Effector memory CD8-positive, alpha-beta T cell (primary cell): ENCODE measurements at regions not wholly inside any gene's neighbourhood (a gene's known extent, or its start where the extent isn't known, plus 50 kb on each side); places are given as distances from the start of the nearest gene placed in this dataset.
"Not testable (repeated sequence)": the region's sequence is repeated elsewhere in the genome, so short reads cannot be mapped to it uniquely, and the experiment has no call there.

ENCODE experiments used
- ATAC-seq: fragments of 150-1000 bp; cut with Tn5 transposase; replicated peaks from 2 replicates; pipeline ENCODE4 v1.10.0; 2021; ENCODE audit warnings: mild to moderate bottlenecking, moderate library complexity
- DNase-seq, 3 experiments: peaks; one replicate each; pipeline ENCODE4 v3.0.0; 2021
- H3K27ac Mint-ChIP-seq, 2 donors: one replicate each; pipeline ENCODE4 v1.8.0; 2022; ENCODE audit warnings: mild to moderate bottlenecking in 2 of 2, mixed read lengths in 2 of 2, moderate library complexity in 2 of 2
- H3K27me3 Mint-ChIP-seq, 2 donors: one replicate each; pipeline ENCODE4 v1.8.0; 2022; ENCODE audit warnings: mixed read lengths in 2 of 2
- H3K36me3 Mint-ChIP-seq: one replicate; pipeline ENCODE4 v1.8.0; 2022; ENCODE audit warnings: mild to moderate bottlenecking, moderate library complexity, mixed read lengths; ENCODE audit not compliant: insufficient read depth
- H3K4me1 Mint-ChIP-seq, 2 donors: one replicate each; pipeline ENCODE4 v1.8.0; 2022; ENCODE audit warnings: low read depth in 2 of 2, mixed read lengths in 2 of 2
- H3K4me3 Mint-ChIP-seq, 2 donors: one replicate each; pipeline ENCODE4 v1.8.0; 2022; ENCODE audit warnings: mild to moderate bottlenecking in 2 of 2, mixed read lengths in 2 of 2, moderate library complexity in 2 of 2
- H3K9me3 Mint-ChIP-seq, 2 donors: one replicate each; pipeline ENCODE4 v1.8.0; 2022; ENCODE audit warnings: mixed read lengths in 2 of 2

GRCh38 chr12:47493801-47494200 is 212.0 kb downstream of the RPAP3 start:
- Mint-ChIP-seq H3K9me3 (peaks cover 0 to 7% of the 10 kb centered on the region in 2 donors), H3K4me3 (no peak overlapping the region), H3K4me1 (no peaks in the 10 kb centered on the region), H3K27me3 (peaks cover 56 to 65% of the 10 kb centered on the region in 2 donors), H3K27ac (no peak overlapping the region), H3K36me3 (no peaks in the 10 kb centered on the region)
- ATAC-seq, result no peak
- no peak for DNase-seq

- Mint-ChIP-seq H3K9me3 (no peaks in the 10 kb centered on the region), H3K4me3 (no peak overlapping the region), H3K4me1 (no peaks in the 10 kb centered on the region), H3K27me3 (peaks cover 57 to 58% of the 10 kb centered on the region in 2 donors), H3K36me3 (no peaks in the 10 kb centered on the region), H3K27ac (no peak overlapping the region)
- DNase-seq (no peak), ATAC-seq (no peak)
These were observed 214.1 kb downstream of the RPAP3 start for GRCh38 chr12:47491516-47492305.

GRCh38 chr12:47488888-47489287 is 216.9 kb downstream of the RPAP3 start:
- ATAC-seq (no peak), DNase-seq (no peak)
- Mint-ChIP-seq H3K27ac (no peak overlapping the region), H3K27me3 (peaks cover 59 to 65% of the 10 kb centered on the region in 2 donors), H3K9me3 (no peaks in the 10 kb centered on the region), H3K4me3 (no peak overlapping the region), H3K4me1 (no peaks in the 10 kb centered on the region), H3K36me3 (no peaks in the 10 kb centered on the region)

GRCh38 chr12:47481041-47481440 is 224.8 kb downstream of the RPAP3 start:
- ATAC-seq, result no peak
- Mint-ChIP-seq H3K4me3 (no peak overlapping the region), H3K4me1 (no peaks in the 10 kb centered on the region), H3K27me3 (peaks cover 47 to 49% of the 10 kb centered on the region in 2 donors), H3K27ac (no peak overlapping the region), H3K36me3 (no peaks in the 10 kb centered on the region), H3K9me3 (peaks cover 1 to 13% of the 10 kb centered on the region in 2 donors)
- DNase-seq, result no peak

GRCh38 chr12:47478426-47478825 is 227.4 kb downstream of the RPAP3 start:
- Mint-ChIP-seq H3K27ac (no peak overlapping the region), H3K4me3 (no peak overlapping the region), H3K27me3 (peaks cover 36 to 42% of the 10 kb centered on the region in 2 donors), H3K4me1 (no peaks in the 10 kb centered on the region), H3K36me3 (no peaks in the 10 kb centered on the region), H3K9me3 (peaks cover 6 to 24% of the 10 kb centered on the region in 2 donors)
- no peak for DNase-seq
- no peak for ATAC-seq

GRCh38 chr12:47473091-47473490 is 232.7 kb downstream of the RPAP3 start:
- no peak for DNase-seq
- no peak overlapping the region for H3K4me3 Mint-ChIP-seq
- peaks cover 33 to 34% of the 10 kb centered on the region in 2 donors for H3K27me3 Mint-ChIP-seq
- ATAC-seq, result no peak
- H3K4me1 Mint-ChIP-seq, result no peaks in the 10 kb centered on the region
- no peaks in the 10 kb centered on the region for H3K36me3 Mint-ChIP-seq
- H3K9me3 Mint-ChIP-seq, result peaks cover 6 to 24% of the 10 kb centered on the region in 2 donors
- H3K27ac Mint-ChIP-seq, result no peak overlapping the region

- H3K9me3 Mint-ChIP-seq, H3K36me3 Mint-ChIP-seq, H3K27ac Mint-ChIP-seq, ATAC-seq, DNase-seq, H3K4me3 Mint-ChIP-seq, H3K4me1 Mint-ChIP-seq: not testable (repeated sequence)
- H3K27me3 Mint-ChIP-seq, result peaks cover 29 to 38% of the 10 kb centered on the region in 2 donors
These were observed 235.5 kb downstream of the RPAP3 start for GRCh38 chr12:47470349-47470748.

- ATAC-seq, DNase-seq, H3K9me3 Mint-ChIP-seq, H3K27ac Mint-ChIP-seq, H3K4me1 Mint-ChIP-seq, H3K36me3 Mint-ChIP-seq, H3K4me3 Mint-ChIP-seq: not testable (repeated sequence)
- peaks cover 32 to 51% of the 10 kb centered on the region in 2 donors for H3K27me3 Mint-ChIP-seq
These were observed 241.9 kb downstream of the RPAP3 start for GRCh38 chr12:47463918-47464317.

- Mint-ChIP-seq H3K27me3 (peaks cover 50 to 54% of the 10 kb centered on the region in 2 donors), H3K36me3 (no peaks in the 10 kb centered on the region), H3K4me1 (no peaks in the 10 kb centered on the region), H3K9me3 (peaks cover 0 to 3% of the 10 kb centered on the region in 2 donors), H3K4me3 (no peak overlapping the region), H3K27ac (no peak overlapping the region)
- ATAC-seq, result no peak
- DNase-seq, result no peak
These were observed 247.6 kb downstream of the RPAP3 start for GRCh38 chr12:47458279-47458678.

GRCh38 chr12:47449797-47450196 is 256.0 kb downstream of the RPAP3 start:
- no peak for ATAC-seq
- Mint-ChIP-seq H3K9me3 (peaks cover 0 to 1% of the 10 kb centered on the region in 2 donors), H3K4me1 (no peaks in the 10 kb centered on the region), H3K36me3 (no peaks in the 10 kb centered on the region), H3K27me3 (peaks cover 35 to 48% of the 10 kb centered on the region in 2 donors), H3K27ac (no peak overlapping the region), H3K4me3 (no peak overlapping the region)
- no peak for DNase-seq

GRCh38 chr12:47442310-47442709 is 263.5 kb downstream of the RPAP3 start:
- Mint-ChIP-seq H3K9me3 (peaks cover 7 to 33% of the 10 kb centered on the region in 2 donors), H3K27me3 (peaks cover 4 to 8% of the 10 kb centered on the region in 2 donors), H3K36me3 (no peaks in the 10 kb centered on the region), H3K27ac (no peak overlapping the region), H3K4me1 (no peaks in the 10 kb centered on the region), H3K4me3 (no peak overlapping the region)
- no peak for ATAC-seq
- DNase-seq, result no peak

- Mint-ChIP-seq H3K36me3 (no peaks in the 10 kb centered on the region), H3K4me3 (no peak overlapping the region), H3K27me3 (peaks cover 0 to 7% of the 10 kb centered on the region in 2 donors), H3K27ac (no peak overlapping the region), H3K4me1 (no peaks in the 10 kb centered on the region), H3K9me3 (peaks cover 7 to 33% of the 10 kb centered on the region in 2 donors)
- DNase-seq (no peak), ATAC-seq (no peak)
These were observed 264.3 kb downstream of the RPAP3 start for GRCh38 chr12:47441490-47441889.

GRCh38 chr12:47438175-47438574 is 267.7 kb downstream of the RPAP3 start:
- H3K4me1 Mint-ChIP-seq, result no peaks in the 10 kb centered on the region
- ATAC-seq (no peak), DNase-seq (no peak)
- no peaks in the 10 kb centered on the region for H3K36me3 Mint-ChIP-seq
- H3K4me3 Mint-ChIP-seq, result no peak overlapping the region
- H3K9me3 Mint-ChIP-seq, result peaks cover 6 to 21% of the 10 kb centered on the region in 2 donors
- H3K27me3 Mint-ChIP-seq, result peaks cover 0 to 33% of the 10 kb centered on the region in 2 donors
- H3K27ac Mint-ChIP-seq, result no peak overlapping the region

GRCh38 chr12:47437570-47437969 is 268.3 kb downstream of the RPAP3 start:
- H3K4me1 Mint-ChIP-seq, result no peaks in the 10 kb centered on the region

More at GRCh38 chr12:47437570-47437969, 268.3 kb downstream of the RPAP3 start:
- no peak overlapping the region for H3K27ac Mint-ChIP-seq
- H3K36me3 Mint-ChIP-seq, result peaks cover 3% of the 10 kb centered on the region
- peaks cover 0 to 15% of the 10 kb centered on the region in 2 donors for H3K9me3 Mint-ChIP-seq
- H3K4me3 Mint-ChIP-seq, result no peak overlapping the region
- H3K27me3 Mint-ChIP-seq, result peaks cover 0 to 33% of the 10 kb centered on the region in 2 donors
- no peak for ATAC-seq
- DNase-seq, result no peak
